ENCODE measurements at regions not wholly inside any gene's neighbourhood (a gene's known extent, or its start where the extent isn't known, plus 50 kb on each side); places are given as distances from the start of the nearest gene placed in this dataset.
A peak's percentile ranks its signal among the peaks of the same experiment; 100 is the strongest.

DNA sequence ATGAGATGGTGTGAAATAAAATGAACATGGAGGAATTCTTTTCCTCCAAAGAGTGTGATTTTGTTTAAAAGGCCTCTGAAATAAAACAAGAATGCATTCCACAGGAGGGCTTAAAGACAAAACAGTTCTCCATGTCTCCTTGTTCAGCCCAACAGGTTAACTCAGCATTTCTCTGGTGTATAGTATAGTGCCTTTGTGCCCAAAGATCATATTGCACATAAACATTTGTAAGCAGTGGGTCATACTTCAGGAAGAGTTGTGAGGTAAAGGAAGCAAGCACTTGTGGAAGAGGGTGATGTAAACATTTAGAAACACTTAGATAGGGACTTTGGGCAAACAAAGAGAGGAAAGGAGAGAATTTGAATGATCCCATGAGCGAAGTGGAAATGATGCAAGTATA lies 433.9 kb downstream of the SIPA1L2 start:
- no peaks in the 10 kb centered on the region for H3K4me1 ChIP-seq (ENCODE audit: control insufficient read depth, extremely low read depth, insufficient read depth, low read length)
- ChIA-PET POLR2A (no interaction called here), CTCF (no interaction called here)
- dilution Hi-C loops (cut with MboI; ENCODE audit: extremely low pct_ligation_motif_present, low sequenced_read_pairs): no loop called here
- no peak overlapping the region for H3K4me2 ChIP-seq (ENCODE audit: insufficient read depth, low read length)
- H3K36me3 ChIP-seq (ENCODE audit: control insufficient read depth in 2 of 2, extremely low read depth in 1 of 2, insufficient read depth in 2 of 2, low read length in 2 of 2): no peaks in the 10 kb centered on the region
- no peaks in the 10 kb centered on the region for H4K20me1 ChIP-seq (replicated peaks; ENCODE audit: control insufficient read depth, extremely low read depth, insufficient read depth, low read length)
- no peaks in the 10 kb centered on the region for H3K9me3 ChIP-seq (replicated peaks; ENCODE audit: control insufficient read depth, insufficient read depth, low read length)
- no peak overlapping the region for H3K9ac ChIP-seq (replicated peaks; ENCODE audit: extremely low read depth, insufficient read depth, low read length)
- no peak overlapping the region for H3K4me3 ChIP-seq (replicated peaks in 1 of 3; ENCODE audit: insufficient read depth in 1 of 3, low read depth in 1 of 3, low read length in 3 of 3)
- TF ChIP-seq POLR2AphosphoS5 (IDR thresholded peaks at IDR 0.05; ENCODE audit: insufficient read depth, low read depth, low read length): no peak
- TF ChIP-seq MYC (IDR thresholded peaks at IDR 0.05; ENCODE audit: low read depth, low read length): no peak
- TF ChIP-seq, protein P1, sequence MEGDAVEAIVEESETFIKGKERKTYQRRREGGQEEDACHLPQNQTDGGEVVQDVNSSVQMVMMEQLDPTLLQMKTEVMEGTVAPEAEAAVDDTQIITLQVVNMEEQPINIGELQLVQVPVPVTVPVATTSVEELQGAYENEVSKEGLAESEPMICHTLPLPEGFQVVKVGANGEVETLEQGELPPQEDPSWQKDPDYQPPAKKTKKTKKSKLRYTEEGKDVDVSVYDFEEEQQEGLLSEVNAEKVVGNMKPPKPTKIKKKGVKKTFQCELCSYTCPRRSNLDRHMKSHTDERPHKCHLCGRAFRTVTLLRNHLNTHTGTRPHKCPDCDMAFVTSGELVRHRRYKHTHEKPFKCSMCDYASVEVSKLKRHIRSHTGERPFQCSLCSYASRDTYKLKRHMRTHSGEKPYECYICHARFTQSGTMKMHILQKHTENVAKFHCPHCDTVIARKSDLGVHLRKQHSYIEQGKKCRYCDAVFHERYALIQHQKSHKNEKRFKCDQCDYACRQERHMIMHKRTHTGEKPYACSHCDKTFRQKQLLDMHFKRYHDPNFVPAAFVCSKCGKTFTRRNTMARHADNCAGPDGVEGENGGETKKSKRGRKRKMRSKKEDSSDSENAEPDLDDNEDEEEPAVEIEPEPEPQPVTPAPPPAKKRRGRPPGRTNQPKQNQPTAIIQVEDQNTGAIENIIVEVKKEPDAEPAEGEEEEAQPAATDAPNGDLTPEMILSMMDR (IDR thresholded peaks at IDR 0.05; ENCODE audit: extremely low read depth in 1 of 2, insufficient read depth in 1 of 2, low read depth in 1 of 2, low read length in 2 of 2): no peak
- no peak for TF ChIP-seq EZH2 (IDR thresholded peaks at IDR 0.05; ENCODE audit: borderline replicate concordance, low read depth, low read length, severe bottlenecking)
- no peak for TF ChIP-seq MAX (IDR thresholded peaks at IDR 0.05; ENCODE audit: insufficient read depth, insufficient read length)
- TF ChIP-seq POLR2A (IDR thresholded peaks at IDR 0.05; ENCODE audit: low read depth, low read length): no peak
- TF ChIP-seq JUN (IDR thresholded peaks at IDR 0.05; ENCODE audit: borderline replicate concordance, insufficient read depth, insufficient read length, low read depth): no peak
- no peak for TF ChIP-seq FOS (IDR thresholded peaks at IDR 0.05; ENCODE audit: borderline replicate concordance, insufficient read depth, low read length)
- no peak for TF ChIP-seq GATA2 (IDR thresholded peaks at IDR 0.05; ENCODE audit: insufficient read depth, insufficient read length, low read depth, low read length)
- no peaks in the 10 kb centered on the region for H3K9me1 ChIP-seq (replicated peaks; ENCODE audit: control insufficient read depth, extremely low read depth, insufficient read depth, low read length)
- no peak for FAIRE-seq
- intact Hi-C loops (cut with micrococcal nuclease): no loop called here
- H2AFZ ChIP-seq (ENCODE audit: low read depth, low read length): no peak overlapping the region
- no TSS peak for BruUV-seq (replicated peaks)
- DNase-seq (ENCODE audit: low read depth, low spot score): peak; percentile 46
- no peak overlapping the region for H3K27ac ChIP-seq (ENCODE audit: insufficient read depth, low read depth, low read length)
- H3K27me3 ChIP-seq (ENCODE audit: control insufficient read depth in 2 of 2, insufficient read depth in 2 of 2, low read length in 2 of 2): no peaks in the 10 kb centered on the region
- no peaks in the 10 kb centered on the region for H3K79me2 ChIP-seq (ENCODE audit: control insufficient read depth, insufficient read depth, low read length)

All from endothelial cell of umbilical vein (primary cell).